Astrocyte (in vitro differentiated cells and primary cell): ENCODE measurements at regions not wholly inside any gene's neighbourhood (a gene's known extent, or its start where the extent isn't known, plus 50 kb on each side); places are given as distances from the start of the nearest gene placed in this dataset.

Experiments used
- CTCF ChIP-seq: IDR thresholded peaks from 2 replicates; pipeline ENCODE4 v1.5.1; 2011; ENCODE audit warnings: low read depth, mild to moderate bottlenecking, inconsistent platforms, low read length, moderate library complexity; ENCODE audit not compliant: insufficient read depth
- EZH2 ChIP-seq: IDR thresholded peaks from 2 replicates; pipeline ENCODE4 v1.6.1; 2012; ENCODE audit warnings: mild to moderate bottlenecking, low read length, inconsistent platforms; ENCODE audit not compliant: insufficient read depth

GRCh38 chr9:81499594-81499993 lies 189.8 kb downstream of the TLE1 start:
- TF ChIP-seq EZH2 = no peak
- no peak for TF ChIP-seq CTCF
